SJCRH30 (cell line): ENCODE measurements at regions not wholly inside any gene's neighbourhood (a gene's known extent, or its start where the extent isn't known, plus 50 kb on each side); places are given as distances from the start of the nearest gene placed in this dataset.

ENCODE experiments used
- DNase-seq, 2 experiments: peaks; one replicate each; pipeline ENCODE4 v3.0.0-alpha.2; 2015 to 2020
- H3K27ac ChIP-seq: fragments of 250-450 bp; sonication (Bioruptor Pico); 2 replicates; pipeline ENCODE4 v1.5.1; 2020; ENCODE audit warnings: mild to moderate bottlenecking, moderate library complexity
- H3K27me3 ChIP-seq: fragments of 250-450 bp; sonication (Bioruptor Pico); 2 replicates; pipeline ENCODE4 v1.5.1; 2020; ENCODE audit warnings: mild to moderate bottlenecking, moderate library complexity
- H3K36me3 ChIP-seq: fragments of 250-450 bp; sonication (Bioruptor Pico); 2 replicates; pipeline ENCODE4 v1.5.1; 2020; ENCODE audit warnings: mild to moderate bottlenecking, moderate library complexity
- H3K4me1 ChIP-seq: fragments of 250-450 bp; sonication (Bioruptor Pico); 2 replicates; pipeline ENCODE4 v1.5.1; 2020; ENCODE audit warnings: mild to moderate bottlenecking, moderate library complexity
- H3K4me3 ChIP-seq: fragments of 250-450 bp; sonication (Bioruptor Pico); 2 replicates; pipeline ENCODE4 v1.5.1; 2020; ENCODE audit warnings: mild to moderate bottlenecking, moderate library complexity
- H3K9me3 ChIP-seq: fragments of 250-450 bp; sonication (Bioruptor Pico); replicated peaks from 2 replicates; pipeline ENCODE4 v1.5.1; 2020; ENCODE audit warnings: mild to moderate bottlenecking, moderate library complexity

DNA sequence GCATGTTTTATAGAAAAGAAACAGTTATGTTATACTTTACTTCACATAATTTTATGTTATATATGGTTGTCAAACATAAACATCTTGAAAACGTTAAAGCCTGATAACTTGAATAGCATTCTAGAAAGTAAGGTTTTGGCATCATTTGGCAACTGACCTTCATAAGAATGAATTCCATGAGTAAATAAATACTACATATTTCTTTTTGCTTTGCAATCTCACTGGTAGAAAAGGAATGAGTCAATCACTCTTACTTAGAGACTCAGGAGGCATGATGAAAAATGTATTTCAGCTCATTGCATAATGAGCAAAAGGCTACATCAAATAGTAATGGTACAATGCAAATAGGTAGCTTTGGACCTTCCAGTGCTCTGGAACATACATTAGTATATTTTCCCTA is 1381.9 kb downstream of the EFNB2 start:
- DNase-seq = no peak
- H3K27me3 ChIP-seq = no peaks in the 10 kb centered on the region
- H3K9me3 ChIP-seq = no peaks in the 10 kb centered on the region
- no peaks in the 10 kb centered on the region for H3K36me3 ChIP-seq
- H3K4me1 ChIP-seq = no peaks in the 10 kb centered on the region
- H3K27ac ChIP-seq = no peak overlapping the region
- no peak overlapping the region for H3K4me3 ChIP-seq

DNA sequence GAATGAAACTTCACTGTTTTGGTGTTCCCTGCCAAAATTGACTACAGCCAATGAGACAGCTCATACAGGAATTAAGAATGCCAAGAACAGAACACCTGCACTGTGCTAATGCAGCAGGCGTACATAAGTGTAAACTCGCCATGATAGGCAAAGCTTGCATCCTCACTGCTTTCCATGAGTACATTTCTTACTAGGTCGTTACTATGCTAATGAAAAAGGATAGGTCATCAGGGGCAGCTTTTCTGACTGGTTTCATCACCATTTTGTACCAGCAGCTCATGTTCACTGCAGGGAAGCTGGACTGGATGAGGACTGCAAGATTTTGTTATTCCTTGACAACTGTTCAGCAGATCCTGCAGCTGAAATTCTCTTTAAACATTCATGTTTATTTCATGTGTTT is 1383.8 kb downstream of the EFNB2 start:
- Histone ChIP-seq H3K4me1 (no peaks in the 10 kb centered on the region), H3K27me3 (no peaks in the 10 kb centered on the region), H3K27ac (no peak overlapping the region), H3K4me3 (no peak overlapping the region), H3K36me3 (no peaks in the 10 kb centered on the region), H3K9me3 (no peaks in the 10 kb centered on the region)
- DNase-seq = no peak

GRCh38 chr13:105147461-105147860 is 1388.0 kb downstream of the EFNB2 start:
- no peak overlapping the region for H3K27ac ChIP-seq
- DNase-seq = no peak
- H3K36me3 ChIP-seq = no peaks in the 10 kb centered on the region
- no peaks in the 10 kb centered on the region for H3K27me3 ChIP-seq
- no peaks in the 10 kb centered on the region; the same call in 1 of the 2 replicates for H3K9me3 ChIP-seq
- H3K4me1 ChIP-seq = no peaks in the 10 kb centered on the region
- no peak overlapping the region for H3K4me3 ChIP-seq

DNA sequence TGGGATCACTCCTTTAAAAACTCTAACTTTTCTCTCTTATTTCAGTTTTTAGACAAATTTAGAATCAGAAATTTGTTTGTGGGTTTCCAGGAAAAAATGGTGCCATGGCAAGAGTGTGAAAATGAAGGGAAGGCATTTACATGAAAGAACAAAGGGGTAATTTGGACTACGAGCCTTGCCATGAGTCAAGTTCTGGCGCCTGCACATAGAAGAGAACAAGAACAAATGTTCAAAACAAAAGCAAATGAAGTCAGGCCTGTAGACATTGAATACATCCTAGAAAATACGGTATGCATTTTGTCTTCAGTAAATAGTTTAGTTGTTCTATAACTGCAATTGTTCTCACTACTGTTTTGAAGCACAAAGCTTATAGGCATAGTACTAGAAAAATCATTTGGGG is 1390.5 kb downstream of the EFNB2 start:
- no peak for DNase-seq

DNA sequence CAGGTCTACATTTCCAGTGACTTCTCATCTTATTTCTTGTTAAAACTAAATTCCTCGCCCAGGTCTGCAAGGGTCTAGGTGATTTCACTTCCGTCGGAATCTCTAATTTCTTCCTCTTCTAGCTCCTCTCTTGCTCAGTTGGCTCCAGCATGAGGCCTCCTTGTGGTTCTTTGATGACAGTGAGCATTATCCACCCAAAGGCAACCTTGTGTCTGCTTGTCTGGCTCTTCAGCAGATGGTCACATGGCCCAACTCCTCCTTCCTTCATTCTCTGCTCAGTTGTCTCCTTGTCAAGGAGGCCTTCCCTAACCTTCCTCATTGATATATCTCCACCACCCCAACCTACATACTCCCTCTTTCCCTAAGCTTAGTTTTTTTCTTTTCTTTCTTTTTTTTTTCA is 1391.4 kb downstream of the EFNB2 start:
- no peak overlapping the region for H3K4me3 ChIP-seq
- no peak for DNase-seq
- no peaks in the 10 kb centered on the region for H3K27me3 ChIP-seq
- H3K4me1 ChIP-seq = no peaks in the 10 kb centered on the region
- H3K36me3 ChIP-seq = no peaks in the 10 kb centered on the region
- H3K9me3 ChIP-seq = no peaks in the 10 kb centered on the region; the same call in 1 of the 2 replicates
- no peak overlapping the region for H3K27ac ChIP-seq

More for the DNA sequence above, 1390.5 kb downstream of the EFNB2 start:
- Histone ChIP-seq H3K4me3 (no peak overlapping the region), H3K4me1 (no peaks in the 10 kb centered on the region), H3K36me3 (no peaks in the 10 kb centered on the region), H3K27me3 (no peaks in the 10 kb centered on the region), H3K9me3 (no peaks in the 10 kb centered on the region; the same call in 1 of the 2 replicates), H3K27ac (no peak overlapping the region)

DNA sequence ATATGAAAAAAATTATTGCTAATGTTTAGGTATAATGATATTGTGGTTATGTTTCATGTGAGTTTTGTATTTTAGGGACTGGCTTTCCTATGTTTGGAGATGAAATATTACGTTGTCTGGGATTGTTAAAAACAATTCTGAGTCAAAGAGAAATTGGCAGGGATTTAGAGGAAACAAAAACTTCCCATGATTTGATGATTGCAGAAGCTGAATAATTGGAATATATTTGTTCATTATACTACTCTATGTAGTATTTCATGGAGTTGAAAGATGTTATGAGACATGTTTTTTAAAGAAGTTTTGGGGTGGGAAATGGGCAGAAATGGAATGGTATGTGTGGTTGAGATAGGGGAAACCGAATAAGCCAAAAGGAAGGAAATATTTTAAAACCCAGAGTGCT is 1392.9 kb downstream of the EFNB2 start:
- DNase-seq = no peak
- Histone ChIP-seq H3K27me3 (no peaks in the 10 kb centered on the region), H3K36me3 (no peaks in the 10 kb centered on the region), H3K9me3 (no peaks in the 10 kb centered on the region; the same call in 1 of the 2 replicates), H3K4me3 (no peak overlapping the region), H3K4me1 (no peaks in the 10 kb centered on the region), H3K27ac (no peak overlapping the region)

GRCh38 chr13:105139380-105140285 is 1395.8 kb downstream of the EFNB2 start:
- H3K27me3 ChIP-seq = no peaks in the 10 kb centered on the region
- no peaks in the 10 kb centered on the region for H3K4me1 ChIP-seq
- no peak overlapping the region for H3K27ac ChIP-seq
- no peaks in the 10 kb centered on the region for H3K9me3 ChIP-seq
- H3K36me3 ChIP-seq = no peaks in the 10 kb centered on the region
- no peak for DNase-seq
- no peak overlapping the region for H3K4me3 ChIP-seq

DNA sequence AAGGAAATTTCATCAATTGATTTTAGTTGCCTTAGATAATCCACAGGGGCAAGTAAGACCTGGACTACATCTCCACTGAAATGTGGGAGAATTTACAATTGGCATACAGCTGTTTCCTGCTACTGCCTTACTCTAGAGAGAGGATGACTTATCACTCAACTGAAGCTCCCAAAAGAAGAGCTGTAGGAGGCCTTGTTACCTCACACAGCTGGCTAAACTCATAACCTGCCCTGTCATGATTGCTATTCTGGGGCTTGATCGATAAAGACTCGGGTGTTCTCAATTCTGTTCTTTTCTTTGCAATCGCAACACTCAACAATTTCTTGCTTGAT is 1396.4 kb downstream of the EFNB2 start:
- H3K4me1 ChIP-seq = no peaks in the 10 kb centered on the region
- no peaks in the 10 kb centered on the region for H3K27me3 ChIP-seq
- no peaks in the 10 kb centered on the region for H3K36me3 ChIP-seq
- no peak for DNase-seq
- no peaks in the 10 kb centered on the region for H3K9me3 ChIP-seq
- no peak overlapping the region for H3K27ac ChIP-seq
- H3K4me3 ChIP-seq = no peak overlapping the region

GRCh38 chr13:105135852-105136615 is 1399.4 kb downstream of the EFNB2 start:
- DNase-seq = no peak
- H3K4me3 ChIP-seq = no peak overlapping the region
- H3K27ac ChIP-seq = no peak overlapping the region
- H3K27me3 ChIP-seq = no peaks in the 10 kb centered on the region
- no peaks in the 10 kb centered on the region for H3K36me3 ChIP-seq
- no peaks in the 10 kb centered on the region for H3K9me3 ChIP-seq
- no peaks in the 10 kb centered on the region for H3K4me1 ChIP-seq

- Histone ChIP-seq H3K36me3 (no peaks in the 10 kb centered on the region), H3K27ac (no peak overlapping the region), H3K4me1 (no peaks in the 10 kb centered on the region), H3K4me3 (no peak overlapping the region), H3K27me3 (no peaks in the 10 kb centered on the region), H3K9me3 (no peaks in the 10 kb centered on the region)
- DNase-seq = no peak
Measured at GRCh38 chr13:105127732-105128131, 1407.7 kb downstream of the EFNB2 start.

DNA sequence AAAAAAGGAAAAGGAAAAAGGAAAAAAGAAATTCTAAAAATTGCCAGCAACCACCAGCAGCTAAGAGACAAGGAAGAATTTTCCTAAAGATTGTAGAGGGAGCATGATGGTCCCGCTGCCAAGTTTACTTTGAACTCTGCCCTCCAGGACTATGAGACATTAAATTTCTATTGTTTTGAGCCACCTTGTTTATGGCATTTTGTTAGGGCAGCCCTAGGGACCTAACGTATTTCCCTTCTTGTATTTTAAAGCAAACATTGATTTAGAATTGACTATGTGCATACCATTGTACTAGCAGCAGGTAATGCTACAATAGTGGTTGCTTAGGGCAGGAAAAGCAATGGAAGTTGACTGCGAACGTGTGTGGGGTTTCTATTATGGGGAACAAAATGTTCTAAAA is 1414.2 kb downstream of the EFNB2 start:
- Histone ChIP-seq H3K4me1 (no peaks in the 10 kb centered on the region), H3K36me3 (no peaks in the 10 kb centered on the region), H3K27ac (no peak overlapping the region), H3K9me3 (no peaks in the 10 kb centered on the region), H3K27me3 (no peaks in the 10 kb centered on the region), H3K4me3 (no peak overlapping the region)
- DNase-seq = no peak

DNA sequence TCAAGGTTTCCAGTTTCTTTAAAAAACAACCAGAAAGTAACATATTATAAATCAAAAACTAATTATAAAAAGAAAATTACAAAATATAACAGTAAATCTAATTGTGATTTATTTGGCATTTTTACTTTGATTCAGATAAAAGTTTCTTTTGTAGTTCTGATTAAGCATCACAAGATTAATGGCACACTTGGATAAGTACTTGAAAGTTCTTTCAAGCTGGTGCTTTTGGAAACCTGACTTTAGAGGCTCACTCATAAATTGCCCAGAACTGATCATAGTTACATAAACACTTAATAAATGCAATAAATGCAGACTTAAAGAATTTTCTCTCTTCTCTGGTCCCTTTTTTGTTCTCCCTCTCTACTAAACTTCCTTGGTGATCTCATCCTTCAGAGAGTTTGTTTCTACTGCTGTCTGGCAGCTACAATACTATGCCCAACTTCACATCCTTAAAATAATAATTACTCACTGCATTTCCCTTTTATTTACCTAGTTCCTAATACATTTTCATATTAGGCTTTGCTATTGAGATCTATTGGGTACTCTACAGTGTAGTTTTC is 1417.0 kb downstream of the EFNB2 start:
- no peaks in the 10 kb centered on the region for H3K9me3 ChIP-seq
- H3K27me3 ChIP-seq = no peaks in the 10 kb centered on the region
- no peaks in the 10 kb centered on the region for H3K36me3 ChIP-seq
- H3K27ac ChIP-seq = no peak overlapping the region
- no peak for DNase-seq
- H3K4me3 ChIP-seq = no peak overlapping the region
- no peaks in the 10 kb centered on the region for H3K4me1 ChIP-seq

DNA sequence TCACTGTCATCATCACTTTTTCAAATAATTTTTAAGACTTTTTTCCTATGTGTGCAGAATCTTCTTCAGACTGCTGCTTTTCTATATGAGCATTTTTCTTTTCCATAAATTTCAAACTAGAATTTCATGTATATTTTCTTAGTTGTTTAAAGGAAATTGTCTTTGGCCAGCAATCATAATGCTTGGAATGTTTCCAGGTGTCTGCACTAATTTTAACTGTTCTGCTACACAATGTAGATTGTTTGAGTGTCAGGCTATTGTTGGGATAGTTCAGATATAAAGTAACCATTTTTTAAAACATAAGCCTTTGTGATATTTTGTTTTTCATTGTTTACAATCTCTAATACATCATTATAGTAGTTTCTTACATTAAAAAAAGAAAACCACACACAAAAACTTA is 1418.5 kb downstream of the EFNB2 start:
- Histone ChIP-seq H3K36me3 (no peaks in the 10 kb centered on the region), H3K4me3 (no peak overlapping the region), H3K27me3 (no peaks in the 10 kb centered on the region), H3K9me3 (no peaks in the 10 kb centered on the region), H3K4me1 (no peaks in the 10 kb centered on the region), H3K27ac (no peak overlapping the region)
- no peak for DNase-seq

- Histone ChIP-seq H3K27me3 (no peaks in the 10 kb centered on the region), H3K4me3 (no peak overlapping the region), H3K4me1 (no peaks in the 10 kb centered on the region), H3K36me3 (no peaks in the 10 kb centered on the region), H3K9me3 (no peaks in the 10 kb centered on the region), H3K27ac (no peak overlapping the region)
- DNase-seq = no peak
Measured at GRCh38 chr13:105112561-105112960, 1422.9 kb downstream of the EFNB2 start.

DNA sequence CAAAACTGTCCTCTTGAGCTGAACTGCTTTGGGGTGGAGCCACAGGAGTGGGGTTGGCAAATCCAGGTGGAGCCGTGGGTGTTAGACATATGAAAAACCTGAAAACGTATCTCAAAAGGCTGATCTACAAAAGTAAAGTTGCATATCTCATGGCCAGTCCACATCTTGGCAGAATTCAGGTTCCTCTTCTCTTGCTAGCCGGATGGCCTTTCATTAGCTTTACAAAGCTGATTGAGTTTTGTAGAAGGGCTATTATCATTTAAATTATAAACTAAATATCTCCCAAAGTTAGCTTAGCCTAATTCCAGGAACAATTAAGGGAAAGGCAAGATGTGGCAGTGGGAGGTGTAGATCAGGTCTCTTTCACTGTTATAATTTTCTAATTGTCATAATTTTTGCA is 1427.7 kb downstream of the EFNB2 start:
- H3K4me1 ChIP-seq = no peaks in the 10 kb centered on the region
- H3K36me3 ChIP-seq = no peaks in the 10 kb centered on the region
- H3K4me3 ChIP-seq = no peak overlapping the region
- no peak overlapping the region for H3K27ac ChIP-seq
- H3K9me3 ChIP-seq = no peaks in the 10 kb centered on the region
- no peaks in the 10 kb centered on the region for H3K27me3 ChIP-seq
- DNase-seq = no peak
